ENCODE measurements at regions not wholly inside any gene's neighbourhood (a gene's known extent, or its start where the extent isn't known, plus 50 kb on each side); places are given as distances from the start of the nearest gene placed in this dataset.

- no peak overlapping the region for H3K4me3 Mint-ChIP-seq
- no peaks in the 10 kb centered on the region for H3K27me3 Mint-ChIP-seq
- H3K4me1 Mint-ChIP-seq = no peaks in the 10 kb centered on the region
- CTCF ChIA-PET = no interaction called here
- H3K27ac Mint-ChIP-seq = no peak overlapping the region
- no peaks in the 10 kb centered on the region for H3K36me3 Mint-ChIP-seq
- no peak for DNase-seq
- H3K9me3 Mint-ChIP-seq = no peaks in the 10 kb centered on the region
These were observed 366.8 kb upstream of the KCNMB2 start for GRCh38 chr3:178169421-178169820.

- H3K9me3 Mint-ChIP-seq = no peaks in the 10 kb centered on the region
- no peak overlapping the region for H3K27ac Mint-ChIP-seq
- H3K4me1 Mint-ChIP-seq = no peaks in the 10 kb centered on the region
- H3K36me3 Mint-ChIP-seq = no peaks in the 10 kb centered on the region
- CTCF ChIA-PET = no interaction called here
- DNase-seq = no peak
- no peaks in the 10 kb centered on the region for H3K27me3 Mint-ChIP-seq
- no peak overlapping the region for H3K4me3 Mint-ChIP-seq
These were observed 365.3 kb upstream of the KCNMB2 start for GRCh38 chr3:178170698-178171535.

DNA sequence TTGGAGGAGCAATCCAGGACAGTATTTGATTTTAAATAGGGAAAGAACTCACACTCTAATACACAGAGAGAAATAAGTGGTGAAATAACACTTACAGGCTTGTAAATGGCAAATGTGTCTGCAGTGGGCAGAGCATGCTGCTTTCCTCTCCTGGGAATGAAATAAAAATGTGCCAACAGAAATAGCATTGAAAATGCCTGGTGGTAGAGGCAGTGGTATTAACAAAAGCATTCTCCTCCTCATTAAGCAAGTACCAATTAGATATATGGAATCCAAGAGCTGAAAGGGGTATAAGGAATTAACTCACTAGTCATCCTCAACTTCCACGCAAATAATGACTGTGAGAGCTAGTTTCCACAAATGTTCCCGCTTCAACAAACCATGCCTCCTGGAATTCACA, 364.1 kb upstream of the KCNMB2 start:
- H3K4me1 Mint-ChIP-seq = no peaks in the 10 kb centered on the region
- H3K4me3 Mint-ChIP-seq = no peak overlapping the region
- H3K27me3 Mint-ChIP-seq = no peaks in the 10 kb centered on the region
- H3K9me3 Mint-ChIP-seq = no peaks in the 10 kb centered on the region
- H3K36me3 Mint-ChIP-seq = no peaks in the 10 kb centered on the region
- no peak for DNase-seq
- no peak overlapping the region for H3K27ac Mint-ChIP-seq
- CTCF ChIA-PET = no interaction called here

DNA sequence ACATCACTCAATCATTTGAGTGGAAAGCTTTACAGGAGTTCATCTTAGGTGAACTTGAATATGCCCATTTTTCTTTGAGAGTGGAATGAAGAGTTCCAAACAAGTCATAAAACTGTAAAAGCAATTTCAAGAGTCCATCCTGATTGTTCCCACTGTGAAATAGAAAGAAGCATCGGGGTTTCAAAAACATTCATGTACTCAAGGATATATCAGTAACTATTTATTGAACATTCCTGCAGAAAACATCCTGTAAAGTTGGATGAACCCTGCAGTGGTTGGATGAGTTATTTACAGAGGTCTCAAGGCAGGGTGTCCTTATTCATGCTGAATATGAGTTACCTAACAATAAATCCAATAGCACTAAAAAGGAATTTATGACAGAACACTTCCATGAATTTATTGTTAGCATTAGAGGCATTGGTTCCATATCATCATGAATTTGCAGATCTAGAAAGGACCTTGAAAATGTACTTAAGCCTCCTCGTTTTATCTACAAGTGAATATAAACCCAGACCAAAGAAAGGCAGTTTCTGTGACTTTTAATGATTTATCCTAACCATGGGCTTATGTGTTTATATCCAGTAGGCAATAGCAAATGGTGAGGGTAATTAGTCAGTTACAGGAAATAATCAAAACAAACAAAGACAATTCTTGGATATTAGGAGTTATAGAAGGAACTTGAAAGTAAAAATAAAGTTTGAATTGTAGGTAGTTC, 361.9 kb upstream of the KCNMB2 start:
- Mint-ChIP-seq H3K36me3 (no peaks in the 10 kb centered on the region), H3K9me3 (no peaks in the 10 kb centered on the region), H3K27me3 (no peaks in the 10 kb centered on the region), H3K4me3 (no peak overlapping the region), H3K4me1 (no peaks in the 10 kb centered on the region), H3K27ac (no peak overlapping the region)
- DNase-seq = no peak
- CTCF ChIA-PET = no interaction called here

GRCh38 chr3:178181088-178181487, 355.1 kb upstream of the KCNMB2 start:
- CTCF ChIA-PET = no interaction called here
- Mint-ChIP-seq H3K27ac (no peak overlapping the region), H3K36me3 (no peaks in the 10 kb centered on the region), H3K27me3 (no peaks in the 10 kb centered on the region), H3K9me3 (no peaks in the 10 kb centered on the region), H3K4me3 (no peak overlapping the region), H3K4me1 (no peaks in the 10 kb centered on the region)
- DNase-seq = no peak

GRCh38 chr3:178181784-178182183, 354.5 kb upstream of the KCNMB2 start:
- no peak for DNase-seq
- CTCF ChIA-PET = no interaction called here
- Mint-ChIP-seq H3K27me3 (no peaks in the 10 kb centered on the region), H3K4me1 (no peaks in the 10 kb centered on the region), H3K9me3 (no peaks in the 10 kb centered on the region), H3K4me3 (no peak overlapping the region), H3K27ac (no peak overlapping the region), H3K36me3 (no peaks in the 10 kb centered on the region)

DNA sequence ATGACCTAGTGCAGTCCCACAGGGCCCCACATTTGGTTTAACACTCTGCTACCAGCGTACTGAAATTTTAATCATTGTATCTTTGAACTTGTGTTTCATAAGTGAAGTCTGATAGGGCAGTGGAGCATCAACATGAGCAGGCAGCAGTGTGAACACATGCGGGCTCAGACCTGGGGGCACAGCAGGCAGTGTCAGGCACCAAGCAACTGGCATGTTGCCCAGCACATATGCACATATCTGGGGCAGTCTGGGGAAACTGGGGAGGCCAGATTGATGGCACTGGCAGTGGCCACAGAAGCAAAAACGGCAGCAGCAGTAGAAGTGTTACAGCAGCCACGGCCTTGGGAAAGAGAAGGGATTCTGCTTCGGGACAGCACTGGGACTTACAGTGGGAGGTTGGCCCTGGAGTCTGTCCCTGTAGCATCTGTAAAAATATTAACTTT, 353.9 kb upstream of the KCNMB2 start:
- DNase-seq = no peak
- CTCF ChIA-PET = no interaction called here

DNA sequence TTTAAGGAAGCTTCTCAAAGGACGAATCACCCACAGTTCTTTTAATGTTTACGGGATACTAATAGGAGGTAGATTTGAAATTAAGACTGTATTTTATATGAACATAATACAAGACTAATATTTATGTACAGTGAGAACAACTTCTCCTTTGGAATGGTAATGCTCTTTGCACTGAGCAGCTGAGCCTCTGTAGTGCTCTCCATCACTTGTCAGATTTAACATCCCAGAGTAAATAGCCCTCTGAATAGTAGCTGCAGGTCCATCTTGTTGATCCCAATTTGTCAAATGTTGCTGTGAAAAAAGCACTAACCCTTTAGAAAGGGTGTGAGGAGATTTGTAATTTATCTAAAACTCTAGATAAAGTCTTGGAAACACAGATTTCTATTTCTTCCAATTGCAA, 351.4 kb upstream of the KCNMB2 start:
- no peak overlapping the region for H3K27ac Mint-ChIP-seq
- no peaks in the 10 kb centered on the region for H3K4me1 Mint-ChIP-seq
- no peak for DNase-seq
- no peaks in the 10 kb centered on the region for H3K36me3 Mint-ChIP-seq
- H3K27me3 Mint-ChIP-seq = no peaks in the 10 kb centered on the region
- no peak overlapping the region for H3K4me3 Mint-ChIP-seq
- no peaks in the 10 kb centered on the region for H3K9me3 Mint-ChIP-seq
- CTCF ChIA-PET = no interaction called here

More for the DNA sequence above, 353.9 kb upstream of the KCNMB2 start:
- H3K9me3 Mint-ChIP-seq = no peaks in the 10 kb centered on the region
- H3K27ac Mint-ChIP-seq = no peak overlapping the region
- H3K27me3 Mint-ChIP-seq = no peaks in the 10 kb centered on the region
- no peaks in the 10 kb centered on the region for H3K36me3 Mint-ChIP-seq
- no peaks in the 10 kb centered on the region for H3K4me1 Mint-ChIP-seq
- H3K4me3 Mint-ChIP-seq = no peak overlapping the region

DNA sequence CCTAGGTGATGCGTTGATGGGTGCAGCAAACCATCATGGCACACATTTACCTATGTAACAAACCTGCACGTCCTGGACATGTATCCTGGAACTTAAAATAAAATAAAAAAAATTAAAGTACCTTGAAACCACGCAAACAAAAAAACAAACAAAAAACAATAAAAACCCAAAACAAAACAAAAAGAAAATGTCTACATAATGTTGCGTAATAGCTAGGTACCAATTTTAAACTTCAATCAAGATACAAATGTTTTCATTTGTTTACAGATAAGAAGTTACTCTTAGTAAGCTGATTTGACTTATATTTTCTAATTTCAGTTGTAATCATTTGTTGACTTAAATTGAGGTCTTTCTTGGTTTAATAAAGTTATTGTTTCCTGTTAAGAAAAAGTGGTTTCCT, 349.6 kb upstream of the KCNMB2 start:
- H3K27me3 Mint-ChIP-seq = no peaks in the 10 kb centered on the region
- no peaks in the 10 kb centered on the region for H3K36me3 Mint-ChIP-seq
- no peak for DNase-seq
- no peaks in the 10 kb centered on the region for H3K4me1 Mint-ChIP-seq
- H3K27ac Mint-ChIP-seq = no peak overlapping the region
- H3K9me3 Mint-ChIP-seq = no peaks in the 10 kb centered on the region
- CTCF ChIA-PET = no interaction called here
- no peak overlapping the region for H3K4me3 Mint-ChIP-seq

GRCh38 chr3:178189854-178190253, 346.4 kb upstream of the KCNMB2 start:
- CTCF ChIA-PET = no interaction called here
- Mint-ChIP-seq H3K9me3 (no peaks in the 10 kb centered on the region), H3K36me3 (no peaks in the 10 kb centered on the region), H3K27ac (no peak overlapping the region), H3K4me1 (no peaks in the 10 kb centered on the region), H3K27me3 (no peaks in the 10 kb centered on the region), H3K4me3 (no peak overlapping the region)
- DNase-seq = no peak

GRCh38 chr3:178193846-178194245, 342.4 kb upstream of the KCNMB2 start:
- H3K4me3 Mint-ChIP-seq = no peak overlapping the region
- H3K9me3 Mint-ChIP-seq = no peaks in the 10 kb centered on the region
- H3K27me3 Mint-ChIP-seq = no peaks in the 10 kb centered on the region
- no peaks in the 10 kb centered on the region for H3K36me3 Mint-ChIP-seq
- DNase-seq = no peak
- H3K4me1 Mint-ChIP-seq = no peaks in the 10 kb centered on the region
- CTCF ChIA-PET = no interaction called here
- no peak overlapping the region for H3K27ac Mint-ChIP-seq

DNA sequence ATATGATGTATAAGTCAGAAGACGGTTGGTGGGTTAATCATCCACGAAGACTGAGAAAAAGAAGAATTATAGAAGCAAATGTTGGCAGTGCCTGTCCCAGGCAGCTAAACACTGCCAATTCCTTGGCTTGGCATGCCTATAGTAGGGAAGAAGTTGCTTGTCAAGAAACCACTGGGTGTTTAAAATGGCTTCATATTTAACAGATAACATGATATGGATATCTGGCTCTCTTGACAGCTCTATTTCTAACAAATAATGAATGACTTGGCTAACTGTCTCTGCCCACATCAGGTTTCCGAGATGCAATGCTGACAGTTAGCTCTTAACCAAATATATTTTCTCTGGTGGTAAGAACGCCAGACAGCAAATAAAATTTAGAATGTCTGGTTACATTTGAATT, 341.7 kb upstream of the KCNMB2 start:
- DNase-seq = no peak
- no peak overlapping the region for H3K27ac Mint-ChIP-seq
- H3K4me3 Mint-ChIP-seq = no peak overlapping the region
- H3K4me1 Mint-ChIP-seq = no peaks in the 10 kb centered on the region
- CTCF ChIA-PET = no interaction called here
- no peaks in the 10 kb centered on the region for H3K36me3 Mint-ChIP-seq
- no peaks in the 10 kb centered on the region for H3K27me3 Mint-ChIP-seq
- H3K9me3 Mint-ChIP-seq = no peaks in the 10 kb centered on the region

GRCh38 chr3:178195824-178196223, 340.4 kb upstream of the KCNMB2 start:
- DNase-seq = no peak
- Mint-ChIP-seq H3K4me1 (no peaks in the 10 kb centered on the region), H3K9me3 (no peaks in the 10 kb centered on the region), H3K4me3 (no peak overlapping the region), H3K27ac (no peak overlapping the region), H3K36me3 (no peaks in the 10 kb centered on the region), H3K27me3 (no peaks in the 10 kb centered on the region)
- CTCF ChIA-PET = no interaction called here

DNA sequence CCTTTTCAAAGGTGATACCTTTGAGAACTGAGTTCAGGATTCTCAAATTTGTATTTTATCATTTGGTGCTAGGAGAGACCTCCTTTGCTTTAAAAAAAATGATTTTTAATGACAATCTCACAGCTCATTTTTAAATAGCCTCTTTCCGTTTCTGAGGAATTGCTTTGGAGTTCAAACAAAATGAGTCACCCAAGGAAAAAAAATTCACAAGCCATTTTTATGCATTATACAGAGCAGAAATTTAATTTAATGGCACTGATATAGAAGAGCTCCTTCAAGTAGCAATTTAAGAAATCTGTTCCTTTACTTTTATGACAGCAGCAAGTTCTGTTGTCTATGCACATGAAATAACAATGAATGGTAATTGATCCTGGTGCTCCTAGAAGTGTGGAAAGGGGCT, 337.9 kb upstream of the KCNMB2 start:
- Mint-ChIP-seq H3K27me3 (no peaks in the 10 kb centered on the region), H3K36me3 (no peaks in the 10 kb centered on the region), H3K9me3 (no peaks in the 10 kb centered on the region), H3K4me3 (no peak overlapping the region), H3K4me1 (no peaks in the 10 kb centered on the region), H3K27ac (no peak overlapping the region)
- CTCF ChIA-PET = no interaction called here
- DNase-seq = no peak

- H3K9me3 Mint-ChIP-seq = no peaks in the 10 kb centered on the region
- H3K27ac Mint-ChIP-seq = no peak overlapping the region
- no peak for DNase-seq
- no peaks in the 10 kb centered on the region for H3K27me3 Mint-ChIP-seq
- H3K4me3 Mint-ChIP-seq = no peak overlapping the region
- H3K36me3 Mint-ChIP-seq = no peaks in the 10 kb centered on the region
- CTCF ChIA-PET = no interaction called here
- H3K4me1 Mint-ChIP-seq = no peaks in the 10 kb centered on the region
These were observed 335.9 kb upstream of the KCNMB2 start for GRCh38 chr3:178200316-178200715.
